GM12892 (cell line): ENCODE measurements at regions not wholly inside any gene's neighbourhood (a gene's known extent, or its start where the extent isn't known, plus 50 kb on each side); places are given as distances from the start of the nearest gene placed in this dataset.

ENCODE experiments used
- POLR2A ChIP-seq: IDR thresholded peaks from 2 replicates; pipeline ENCODE4 v1.6.1; 2011; ENCODE audit warnings: low read depth, low read length, control low read depth
- POLR2AphosphoS5 ChIP-seq: IDR thresholded peaks from 2 replicates; pipeline ENCODE4 v1.6.1; 2011; ENCODE audit warnings: low read depth, low read length, control low read depth

DNA sequence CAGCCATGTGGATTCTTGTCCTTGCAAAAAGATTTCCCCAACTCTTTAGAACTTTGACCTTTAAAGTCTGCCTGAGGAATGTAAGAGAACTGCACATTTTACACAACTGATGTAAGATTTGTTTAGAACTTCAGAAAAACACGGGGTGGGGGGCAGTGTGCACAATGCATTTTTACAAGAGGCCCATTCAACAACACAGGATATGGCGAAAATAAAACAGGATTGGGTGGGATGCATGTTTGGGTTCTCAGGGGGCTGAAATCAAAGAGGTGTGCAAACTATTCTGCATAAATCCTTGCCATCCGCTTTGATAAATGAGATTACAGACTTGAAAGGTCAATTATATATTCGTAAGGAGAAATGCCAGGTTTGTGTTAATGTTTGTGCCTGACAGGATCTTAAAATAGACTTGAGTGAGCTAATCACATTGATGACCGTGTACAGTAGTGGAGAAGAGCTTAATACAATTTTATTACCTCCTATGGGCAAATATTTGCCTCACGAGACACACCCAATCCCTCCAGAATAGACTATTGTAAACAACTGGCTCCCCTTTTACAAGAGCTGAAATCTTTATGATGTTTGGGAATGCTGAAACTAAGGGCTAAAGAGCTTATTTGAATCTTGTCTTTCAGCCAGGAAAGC, 184.1 kb upstream of the LEF1 start:
- TF ChIP-seq POLR2A (no peak), POLR2AphosphoS5 (no peak)
